ENCODE measurements at regions not wholly inside any gene's neighbourhood (a gene's known extent, or its start where the extent isn't known, plus 50 kb on each side); places are given as distances from the start of the nearest gene placed in this dataset.
"Not testable (repeated sequence)": the region's sequence is repeated elsewhere in the genome, so short reads cannot be mapped to it uniquely, and the experiment has no call there.

- no peak for DNase-seq (ENCODE audit: low read depth)
Measured at GRCh38 chr21:23886828-23887724, 1720.2 kb downstream of the MRPL39 start.

GRCh38 chr21:23881783-23882182 lies 1725.5 kb downstream of the MRPL39 start:
- no peak for DNase-seq (ENCODE audit: low read depth)

GRCh38 chr21:23876925-23877558 lies 1730.2 kb downstream of the MRPL39 start:
- DNase-seq (ENCODE audit: low read depth): no peak

GRCh38 chr21:23874271-23874670 lies 1733.0 kb downstream of the MRPL39 start:
- no peak for DNase-seq (ENCODE audit: low read depth)

- DNase-seq (ENCODE audit: low read depth): no peak
Measured at GRCh38 chr21:23861911-23862504, 1745.3 kb downstream of the MRPL39 start.

GRCh38 chr21:23858878-23859277 lies 1748.4 kb downstream of the MRPL39 start:
- no peak for DNase-seq (ENCODE audit: low read depth)

GRCh38 chr21:23853796-23854379 lies 1753.4 kb downstream of the MRPL39 start:
- DNase-seq (ENCODE audit: low read depth): no peak

GRCh38 chr21:23837564-23837963 lies 1769.7 kb downstream of the MRPL39 start:
- DNase-seq (ENCODE audit: low read depth): no peak

GRCh38 chr21:23822760-23823159 lies 1784.5 kb downstream of the MRPL39 start:
- no peak for DNase-seq (ENCODE audit: low read depth)

GRCh38 chr21:23817337-23817736 lies 1789.9 kb downstream of the MRPL39 start:
- no peak for DNase-seq (ENCODE audit: low read depth)

- DNase-seq (ENCODE audit: low read depth): no peak
Measured at GRCh38 chr21:23812485-23812884, 1794.8 kb downstream of the MRPL39 start.

- DNase-seq (ENCODE audit: low read depth): no peak
Measured at GRCh38 chr21:23811805-23812204, 1795.5 kb downstream of the MRPL39 start.

GRCh38 chr21:23809573-23809972 lies 1797.7 kb downstream of the MRPL39 start:
- no peak for DNase-seq (ENCODE audit: low read depth)

- DNase-seq (ENCODE audit: low read depth): not testable (repeated sequence)
Measured at GRCh38 chr21:23806966-23807548, 1800.2 kb downstream of the MRPL39 start.

GRCh38 chr21:23804866-23805265 lies 1802.4 kb downstream of the MRPL39 start:
- no peak for DNase-seq (ENCODE audit: low read depth)

- no peak for DNase-seq (ENCODE audit: low read depth)
Measured at GRCh38 chr21:23801292-23801691, 1806.0 kb downstream of the MRPL39 start.

GRCh38 chr21:23799376-23799775 lies 1807.9 kb downstream of the MRPL39 start:
- DNase-seq (ENCODE audit: low read depth): no peak

GRCh38 chr21:23792300-23792699 lies 1815.0 kb downstream of the MRPL39 start:
- DNase-seq (ENCODE audit: low read depth): no peak

GRCh38 chr21:23789864-23790263 lies 1817.4 kb downstream of the MRPL39 start:
- DNase-seq (ENCODE audit: low read depth): no peak

GRCh38 chr21:23780326-23780725 lies 1827.0 kb downstream of the MRPL39 start:
- no peak for DNase-seq (ENCODE audit: low read depth)

- no peak for DNase-seq (ENCODE audit: low read depth)
Measured at GRCh38 chr21:23743821-23744220, 1863.5 kb downstream of the MRPL39 start.

GRCh38 chr21:23740463-23740862 lies 1866.8 kb downstream of the MRPL39 start:
- no peak for DNase-seq (ENCODE audit: low read depth)
